OCI-LY1 (cell line): ENCODE measurements at regions not wholly inside any gene's neighbourhood (a gene's known extent, or its start where the extent isn't known, plus 50 kb on each side); places are given as distances from the start of the nearest gene placed in this dataset.

Experiments
- EZH2 ChIP-seq: fragments of 200-600 bp; sonication (generic), shearing (Covaris generic); IDR thresholded peaks from 2 replicates; pipeline ENCODE4 v1.8.0; 2017; ENCODE audit warnings: borderline replicate concordance, mixed run types, mild to moderate bottlenecking, antibody characterized with exemption, low read length, moderate library complexity, mixed read lengths
- TF ChIP-seq, protein P1 (sequence below): fragments of 200-600 bp; sonication (generic), shearing (Covaris generic); IDR thresholded peaks from 2 replicates; pipeline ENCODE4 v1.5.1; 2017; ENCODE audit warnings: mild to moderate bottlenecking, antibody characterized with exemption, low read length, moderate library complexity, mixed read lengths

DNA sequence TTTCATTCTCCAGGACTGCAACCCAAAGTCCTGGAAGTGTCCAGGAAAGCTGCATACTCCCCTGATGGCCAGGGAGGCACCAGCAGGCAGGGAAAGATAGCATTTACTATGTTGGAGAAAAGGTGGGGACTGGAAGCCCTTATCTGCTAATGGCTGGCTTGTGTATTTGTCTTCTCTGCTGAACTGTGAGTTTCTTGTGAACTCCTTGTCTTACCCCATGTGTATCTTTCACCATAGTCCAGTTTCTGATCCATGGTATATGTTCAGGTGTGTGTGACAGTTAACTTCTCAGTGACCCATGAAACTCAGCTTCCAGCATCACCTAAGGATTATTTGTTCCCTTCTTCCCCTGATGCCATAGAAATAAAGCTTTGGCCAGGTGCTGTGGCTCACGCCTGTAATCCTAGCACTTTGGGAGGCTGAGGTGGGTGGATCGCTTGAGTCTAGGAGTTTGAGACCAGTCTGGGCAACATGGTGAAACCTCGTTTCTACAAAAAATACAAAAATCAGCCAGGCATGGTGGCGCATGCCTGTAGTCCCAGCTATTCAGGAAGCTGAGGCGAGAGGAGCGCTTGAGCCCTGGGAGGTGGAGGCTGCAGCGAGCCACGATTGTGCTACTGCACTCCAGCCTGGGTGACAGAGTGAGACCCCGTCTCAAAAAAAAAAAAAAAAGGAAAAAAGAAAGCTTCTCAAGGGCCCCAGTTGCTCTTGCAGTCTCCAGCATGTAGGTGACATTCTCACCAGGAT is 112.8 kb upstream of the MAP4K3 start:
- TF ChIP-seq, protein P1, sequence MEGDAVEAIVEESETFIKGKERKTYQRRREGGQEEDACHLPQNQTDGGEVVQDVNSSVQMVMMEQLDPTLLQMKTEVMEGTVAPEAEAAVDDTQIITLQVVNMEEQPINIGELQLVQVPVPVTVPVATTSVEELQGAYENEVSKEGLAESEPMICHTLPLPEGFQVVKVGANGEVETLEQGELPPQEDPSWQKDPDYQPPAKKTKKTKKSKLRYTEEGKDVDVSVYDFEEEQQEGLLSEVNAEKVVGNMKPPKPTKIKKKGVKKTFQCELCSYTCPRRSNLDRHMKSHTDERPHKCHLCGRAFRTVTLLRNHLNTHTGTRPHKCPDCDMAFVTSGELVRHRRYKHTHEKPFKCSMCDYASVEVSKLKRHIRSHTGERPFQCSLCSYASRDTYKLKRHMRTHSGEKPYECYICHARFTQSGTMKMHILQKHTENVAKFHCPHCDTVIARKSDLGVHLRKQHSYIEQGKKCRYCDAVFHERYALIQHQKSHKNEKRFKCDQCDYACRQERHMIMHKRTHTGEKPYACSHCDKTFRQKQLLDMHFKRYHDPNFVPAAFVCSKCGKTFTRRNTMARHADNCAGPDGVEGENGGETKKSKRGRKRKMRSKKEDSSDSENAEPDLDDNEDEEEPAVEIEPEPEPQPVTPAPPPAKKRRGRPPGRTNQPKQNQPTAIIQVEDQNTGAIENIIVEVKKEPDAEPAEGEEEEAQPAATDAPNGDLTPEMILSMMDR: no peak
- no peak for TF ChIP-seq EZH2
